ENCODE measurements at regions not wholly inside any gene's neighbourhood (a gene's known extent, or its start where the extent isn't known, plus 50 kb on each side); places are given as distances from the start of the nearest gene placed in this dataset.

- FAIRE-seq (no peak), DNase-seq (ENCODE audit: low read depth, low spot score) (no peak)
- Histone ChIP-seq H4K20me1 (replicated peaks; ENCODE audit: control insufficient read depth, extremely low read depth, insufficient read depth, low read length) (no peaks in the 10 kb centered on the region), H3K4me1 (ENCODE audit: control insufficient read depth, extremely low read depth, insufficient read depth, low read length) (no peaks in the 10 kb centered on the region), H3K9ac (replicated peaks; ENCODE audit: extremely low read depth, insufficient read depth, low read length) (no peak overlapping the region), H3K36me3 (ENCODE audit: control insufficient read depth in 2 of 2, extremely low read depth in 1 of 2, insufficient read depth in 2 of 2, low read length in 2 of 2) (no peaks in the 10 kb centered on the region), H3K27me3 (ENCODE audit: control insufficient read depth in 2 of 2, insufficient read depth in 2 of 2, low read length in 2 of 2) (no peaks in the 10 kb centered on the region), H2AFZ (ENCODE audit: low read depth, low read length) (no peak overlapping the region), H3K4me2 (ENCODE audit: insufficient read depth, low read length) (no peak overlapping the region), H3K27ac (ENCODE audit: insufficient read depth, low read depth, low read length) (no peak overlapping the region), H3K9me3 (replicated peaks; ENCODE audit: control insufficient read depth, insufficient read depth, low read length) (peaks cover 4% of the 10 kb centered on the region), H3K79me2 (ENCODE audit: control insufficient read depth, insufficient read depth, low read length) (no peaks in the 10 kb centered on the region), H3K4me3 (replicated peaks in 1 of 3; ENCODE audit: insufficient read depth in 1 of 3, low read depth in 1 of 3, low read length in 3 of 3) (no peak overlapping the region), H3K9me1 (replicated peaks; ENCODE audit: control insufficient read depth, extremely low read depth, insufficient read depth, low read length) (no peaks in the 10 kb centered on the region)
- POLR2A ChIA-PET: no interaction called here
- no peak for TF ChIP-seq GATA2 (IDR thresholded peaks at IDR 0.05; ENCODE audit: insufficient read depth, insufficient read length, low read depth, low read length)
- TF ChIP-seq MAX (IDR thresholded peaks at IDR 0.05; ENCODE audit: insufficient read depth, insufficient read length): no peak
- no peak for TF ChIP-seq POLR2A (IDR thresholded peaks at IDR 0.05; ENCODE audit: low read depth, low read length)
- no peak for TF ChIP-seq CTCF (IDR thresholded peaks at IDR 0.05; ENCODE audit: extremely low read depth in 1 of 2, insufficient read depth in 1 of 2, low read depth in 1 of 2, low read length in 2 of 2)
- no peak for TF ChIP-seq JUN (IDR thresholded peaks at IDR 0.05; ENCODE audit: borderline replicate concordance, insufficient read depth, insufficient read length, low read depth)
- no peak for TF ChIP-seq EZH2 (IDR thresholded peaks at IDR 0.05; ENCODE audit: borderline replicate concordance, low read depth, low read length, severe bottlenecking)
- TF ChIP-seq POLR2AphosphoS5 (IDR thresholded peaks at IDR 0.05; ENCODE audit: insufficient read depth, low read depth, low read length): no peak
- no peak for TF ChIP-seq FOS (IDR thresholded peaks at IDR 0.05; ENCODE audit: borderline replicate concordance, insufficient read depth, low read length)
- no peak for TF ChIP-seq MYC (IDR thresholded peaks at IDR 0.05; ENCODE audit: low read depth, low read length)
- dilution Hi-C loops (cut with MboI; ENCODE audit: extremely low pct_ligation_motif_present, low sequenced_read_pairs): no loop called here
- intact Hi-C loops (cut with micrococcal nuclease): no loop called here
- CTCF ChIA-PET: no interaction called here
- no TSS peak for BruUV-seq (replicated peaks)
Measured at GRCh38 chr9:103615994-103616393, 478.1 kb upstream of the SMC2 start.
